ENCODE measurements at regions not wholly inside any gene's neighbourhood (a gene's known extent, or its start where the extent isn't known, plus 50 kb on each side); places are given as distances from the start of the nearest gene placed in this dataset.

- no peaks in the 10 kb centered on the region for H3K9me3 ChIP-seq (ENCODE audit: control extremely low read depth in 1 of 3, control insufficient read depth in 2 of 3, insufficient read depth in 1 of 3, low read length in 2 of 3)
- H3K36me3 ChIP-seq (replicated peaks in 1 of 2; ENCODE audit: control extremely low read depth in 1 of 2, control insufficient read depth in 1 of 2, extremely low read depth in 1 of 2, insufficient read depth in 2 of 2, low read length in 1 of 2): no peaks in the 10 kb centered on the region
- no peak for ATAC-seq (ENCODE audit: low read depth)
- intact Hi-C loops (cut with micrococcal nuclease): no loop called here
- no peaks in the 10 kb centered on the region for H3K4me1 ChIP-seq (ENCODE audit: control insufficient read depth in 2 of 2, insufficient read depth in 2 of 2, low read length in 2 of 2)
- Mint-ChIP-seq H3K27me3 (no peaks in the 10 kb centered on the region), H3K4me3 (no peak overlapping the region), H3K9me3 (ENCODE audit: insufficient read depth) (no peaks in the 10 kb centered on the region), H3K4me1 (peaks cover 3% of the 10 kb centered on the region), H3K27ac (no peak overlapping the region)
- TF ChIP-seq EZH2 (IDR thresholded peaks at IDR 0.05; ENCODE audit: borderline replicate concordance, insufficient read depth, low read depth, low read length, poor library complexity, severe bottlenecking) (no peak), CTCF (IDR thresholded peaks at IDR 0.05) (no peak)
- H3K4me2 ChIP-seq (replicated peaks; ENCODE audit: low read depth, low read length, poor library complexity, severe bottlenecking): no peak overlapping the region
- no peak overlapping the region for H2AFZ ChIP-seq (ENCODE audit: insufficient read depth, low read depth, low read length, poor library complexity, severe bottlenecking)
- CTCF ChIA-PET: no interaction called here
- no peak for DNase-seq
- POLR2A ChIA-PET: no interaction called here
- H4K20me1 ChIP-seq (ENCODE audit: control insufficient read depth, insufficient read depth, low read length, poor library complexity, severe bottlenecking): no peaks in the 10 kb centered on the region
- H3K27ac ChIP-seq (ENCODE audit: low read length in 2 of 2): no peak overlapping the region
- no CpG with 5 or more reads among the region's 6 CpGs for WGBS (ENCODE audit: insufficient coverage)
- no peaks in the 10 kb centered on the region for H3K79me2 ChIP-seq (ENCODE audit: control insufficient read depth, insufficient read depth, low read length)
- H3K4me3 ChIP-seq (ENCODE audit: control extremely low read depth in 1 of 5, extremely low read depth in 1 of 5, insufficient read depth in 1 of 5, low read depth in 2 of 5, low read length in 4 of 5): no peak overlapping the region
- no peak overlapping the region for H3K9ac ChIP-seq (ENCODE audit: low read length)
- no peaks in the 10 kb centered on the region for H3K27me3 ChIP-seq (replicated peaks in 1 of 4; ENCODE audit: control extremely low read depth in 1 of 4, control insufficient read depth in 3 of 4, insufficient read depth in 4 of 4, low read length in 3 of 4)
Measured at GRCh38 chr9:86580688-86581087, 226.5 kb upstream of the TUT7 start.

- POLR2A ChIA-PET: no interaction called here
- Histone ChIP-seq H3K36me3 (replicated peaks in 1 of 2; ENCODE audit: control extremely low read depth in 1 of 2, control insufficient read depth in 1 of 2, extremely low read depth in 1 of 2, insufficient read depth in 2 of 2, low read length in 1 of 2) (no peaks in the 10 kb centered on the region), H3K27me3 (replicated peaks in 1 of 4; ENCODE audit: control extremely low read depth in 1 of 4, control insufficient read depth in 3 of 4, insufficient read depth in 4 of 4, low read length in 3 of 4) (no peaks in the 10 kb centered on the region), H4K20me1 (ENCODE audit: control insufficient read depth, insufficient read depth, low read length, poor library complexity, severe bottlenecking) (no peaks in the 10 kb centered on the region), H3K79me2 (ENCODE audit: control insufficient read depth, insufficient read depth, low read length) (no peaks in the 10 kb centered on the region), H3K27ac (ENCODE audit: low read length in 2 of 2) (no peak overlapping the region), H2AFZ (ENCODE audit: insufficient read depth, low read depth, low read length, poor library complexity, severe bottlenecking) (no peak overlapping the region), H3K9me3 (ENCODE audit: control extremely low read depth in 1 of 3, control insufficient read depth in 2 of 3, insufficient read depth in 1 of 3, low read length in 2 of 3) (no peaks in the 10 kb centered on the region), H3K9ac (ENCODE audit: low read length) (no peak overlapping the region), H3K4me3 (ENCODE audit: control extremely low read depth in 1 of 5, extremely low read depth in 1 of 5, insufficient read depth in 1 of 5, low read depth in 2 of 5, low read length in 4 of 5) (no peak overlapping the region), H3K4me1 (ENCODE audit: control insufficient read depth in 2 of 2, insufficient read depth in 2 of 2, low read length in 2 of 2) (no peaks in the 10 kb centered on the region), H3K4me2 (replicated peaks; ENCODE audit: low read depth, low read length, poor library complexity, severe bottlenecking) (no peak overlapping the region)
- TF ChIP-seq CTCF (IDR thresholded peaks at IDR 0.05): no peak
- TF ChIP-seq EZH2 (IDR thresholded peaks at IDR 0.05; ENCODE audit: borderline replicate concordance, insufficient read depth, low read depth, low read length, poor library complexity, severe bottlenecking): no peak
- Mint-ChIP-seq H3K27me3 (no peaks in the 10 kb centered on the region), H3K27ac (no peak overlapping the region), H3K9me3 (ENCODE audit: insufficient read depth) (no peaks in the 10 kb centered on the region), H3K4me1 (peaks cover 5% of the 10 kb centered on the region), H3K4me3 (no peak overlapping the region)
- 100% methylated on average over 2 of the region's 3 CpGs for WGBS (ENCODE audit: insufficient coverage)
- intact Hi-C loops (cut with micrococcal nuclease): no loop called here
- ATAC-seq (ENCODE audit: low read depth): no peak
- DNase-seq: no peak
- CTCF ChIA-PET: no interaction called here
Measured at GRCh38 chr9:86578722-86579121, 224.5 kb upstream of the TUT7 start.
